Liver (tissue), 3 donors: ENCODE measurements at regions not wholly inside any gene's neighbourhood (a gene's known extent, or its start where the extent isn't known, plus 50 kb on each side); places are given as distances from the start of the nearest gene placed in this dataset.
"Not testable (repeated sequence)": the region's sequence is repeated elsewhere in the genome, so short reads cannot be mapped to it uniquely, and the experiment has no call there.

Experiments used
- EGR1 ChIP-seq, 2 donors: IDR thresholded peaks; 2 replicates each; pipeline ENCODE4 v1.6.1; 2016 to 2018; ENCODE audit warnings: antibody characterized with exemption in 2 of 2, low read depth in 2 of 2
- FOXA1 ChIP-seq: IDR thresholded peaks from 2 replicates; pipeline ENCODE4 v1.6.1; 2016; ENCODE audit warnings: antibody characterized with exemption
- RXRA ChIP-seq, 2 donors: IDR thresholded peaks; 2 replicates each; pipeline ENCODE4 v1.6.1; 2017 to 2018; ENCODE audit warnings: antibody characterized with exemption in 2 of 2, mild to moderate bottlenecking in 1 of 2
- SP1 ChIP-seq: IDR thresholded peaks from 2 replicates; pipeline ENCODE4 v1.6.1; 2018; ENCODE audit warnings: antibody characterized with exemption, mild to moderate bottlenecking
- TAF1 ChIP-seq: conservative IDR thresholded peaks from 2 replicates; pipeline ENCODE4 v1.6.1; 2016; ENCODE audit warnings: antibody characterized with exemption, mild to moderate bottlenecking
- TF ChIP-seq, protein P1 (sequence below): fragments of 150-350 bp; IDR thresholded peaks from 2 replicates; pipeline ENCODE4 v1.5.1; 2017; ENCODE audit warnings: improper control_type of control experiment, low read depth, low read length; ENCODE audit not compliant: missing input control
- TF ChIP-seq, protein P2 (sequence below): IDR thresholded peaks from 2 replicates; pipeline ENCODE4 v1.6.1; 2016; ENCODE audit warnings: antibody characterized with exemption
- TF ChIP-seq, protein P3 (sequence below): IDR thresholded peaks from 2 replicates; pipeline ENCODE4 v1.6.1; 2016; ENCODE audit warnings: antibody characterized with exemption
- donor health status: healthy.
- donor health status: healthy.

DNA sequence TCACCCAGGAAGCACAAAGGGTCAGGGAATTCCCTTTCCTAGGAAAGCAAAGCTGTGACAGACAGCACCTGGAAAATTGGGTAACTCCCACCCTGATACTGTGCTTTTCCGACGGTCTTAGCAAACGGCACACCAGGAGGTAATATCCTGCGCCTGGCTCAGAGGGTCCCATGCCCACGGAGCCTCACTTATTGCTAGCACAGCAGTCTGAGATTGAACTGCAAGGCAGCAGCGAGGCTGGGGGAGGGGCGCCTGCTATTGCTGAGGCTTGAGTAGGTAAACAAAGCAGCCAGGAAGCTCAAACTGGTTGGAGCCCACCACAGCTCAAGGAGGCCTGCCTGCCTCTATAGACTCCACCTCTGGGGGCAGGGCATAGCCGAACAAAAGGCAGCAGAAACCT is 1697.1 kb upstream of the C9orf72 start:
- not testable (repeated sequence) for TF ChIP-seq RXRA (IDR thresholded peaks at IDR 0.05); TAF1; FOXA1; EGR1 (IDR thresholded peaks at IDR 0.05; ENCODE audit: low read depth in 2 of 2); SP1
- TF ChIP-seq, protein P1, sequence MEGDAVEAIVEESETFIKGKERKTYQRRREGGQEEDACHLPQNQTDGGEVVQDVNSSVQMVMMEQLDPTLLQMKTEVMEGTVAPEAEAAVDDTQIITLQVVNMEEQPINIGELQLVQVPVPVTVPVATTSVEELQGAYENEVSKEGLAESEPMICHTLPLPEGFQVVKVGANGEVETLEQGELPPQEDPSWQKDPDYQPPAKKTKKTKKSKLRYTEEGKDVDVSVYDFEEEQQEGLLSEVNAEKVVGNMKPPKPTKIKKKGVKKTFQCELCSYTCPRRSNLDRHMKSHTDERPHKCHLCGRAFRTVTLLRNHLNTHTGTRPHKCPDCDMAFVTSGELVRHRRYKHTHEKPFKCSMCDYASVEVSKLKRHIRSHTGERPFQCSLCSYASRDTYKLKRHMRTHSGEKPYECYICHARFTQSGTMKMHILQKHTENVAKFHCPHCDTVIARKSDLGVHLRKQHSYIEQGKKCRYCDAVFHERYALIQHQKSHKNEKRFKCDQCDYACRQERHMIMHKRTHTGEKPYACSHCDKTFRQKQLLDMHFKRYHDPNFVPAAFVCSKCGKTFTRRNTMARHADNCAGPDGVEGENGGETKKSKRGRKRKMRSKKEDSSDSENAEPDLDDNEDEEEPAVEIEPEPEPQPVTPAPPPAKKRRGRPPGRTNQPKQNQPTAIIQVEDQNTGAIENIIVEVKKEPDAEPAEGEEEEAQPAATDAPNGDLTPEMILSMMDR, result not testable (repeated sequence)
- TF ChIP-seq, protein P2, sequence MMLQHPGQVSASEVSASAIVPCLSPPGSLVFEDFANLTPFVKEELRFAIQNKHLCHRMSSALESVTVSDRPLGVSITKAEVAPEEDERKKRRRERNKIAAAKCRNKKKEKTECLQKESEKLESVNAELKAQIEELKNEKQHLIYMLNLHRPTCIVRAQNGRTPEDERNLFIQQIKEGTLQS, result not testable (repeated sequence)
- TF ChIP-seq, protein P3, sequence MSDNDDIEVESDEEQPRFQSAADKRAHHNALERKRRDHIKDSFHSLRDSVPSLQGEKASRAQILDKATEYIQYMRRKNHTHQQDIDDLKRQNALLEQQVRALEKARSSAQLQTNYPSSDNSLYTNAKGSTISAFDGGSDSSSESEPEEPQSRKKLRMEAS, result not testable (repeated sequence)
